Gastroesophageal sphincter (tissue), 4 donors: ENCODE measurements at regions not wholly inside any gene's neighbourhood (a gene's known extent, or its start where the extent isn't known, plus 50 kb on each side); places are given as distances from the start of the nearest gene placed in this dataset.
"Not testable (repeated sequence)": the region's sequence is repeated elsewhere in the genome, so short reads cannot be mapped to it uniquely, and the experiment has no call there.

ENCODE experiments used
- ATAC-seq: fragments of 150-250 bp; one replicate; pipeline ENCODE4 v1.9.1; 2016; ENCODE audit warnings: mild to moderate bottlenecking, moderate library complexity
- H3K27ac ChIP-seq, 4 donors: fragments of 200-600 bp; sonication (generic) in 3 of 4; 1 replicate in 3 of 4; 2 replicates in 1 of 4; pipeline ENCODE4 v1.5.1; 2016 to 2019
- H3K27me3 ChIP-seq: fragments of 200-600 bp; sonication (generic); one replicate; pipeline ENCODE4 v1.5.1; 2019
- H3K36me3 ChIP-seq, 2 donors: fragments of 200-600 bp; sonication (generic); one replicate each; pipeline ENCODE4 v1.5.1; 2019; ENCODE audit warnings: control low read depth in 1 of 2
- H3K4me1 ChIP-seq, 3 donors: fragments of 200-600 bp; sonication (generic); 1 replicate in 2 of 3; 2 replicates in 1 of 3; pipeline ENCODE4 v1.5.1; 2016 to 2019; ENCODE audit warnings: control low read depth in 2 of 3
- H3K4me3 ChIP-seq, 2 donors: fragments of 200-600 bp; sonication (generic); one replicate each; pipeline ENCODE4 v1.5.1; 2019; ENCODE audit warnings: mild to moderate bottlenecking in 1 of 2, moderate library complexity in 1 of 2
- H3K9me3 ChIP-seq, 3 donors: fragments of 200-600 bp; sonication (generic); one replicate each; pipeline ENCODE4 v1.5.1; 2017 to 2019; ENCODE audit warnings: control low read depth in 2 of 3
- CTCF ChIP-seq, 4 experiments: fragments of 200-600 bp in 2 of 4; fragments of 450-650 bp in 2 of 4; sonication (generic) in 1 of 4; IDR thresholded peaks; one replicate each; pipeline ENCODE4 v1.5.1; 2017 to 2019; ENCODE audit warnings: antibody characterized with exemption in 4 of 4, mild to moderate bottlenecking in 2 of 4, moderate library complexity in 2 of 4
- EP300 ChIP-seq: sonication (generic); formaldehyde crosslinking; IDR thresholded peaks from one replicate; pipeline ENCODE4 v1.6.1; 2017; ENCODE audit warnings: antibody characterized with exemption, mild to moderate bottlenecking
- POLR2A ChIP-seq, 2 donors: fragments of 450-650 bp; IDR thresholded peaks; one replicate each; pipeline ENCODE4 v1.6.1; 2017; ENCODE audit warnings: antibody characterized with exemption in 2 of 2, mild to moderate bottlenecking in 2 of 2, moderate library complexity in 1 of 2
- POLR2AphosphoS5 ChIP-seq: sonication (generic); formaldehyde crosslinking; IDR thresholded peaks from one replicate; pipeline ENCODE4 v1.6.1; 2017; ENCODE audit warnings: antibody characterized with exemption
- WGBS, 2 donors: methylation state at CpG; one replicate each; pipeline ENCODE4 v1.1.5; 2018; ENCODE audit warnings: low coverage in 1 of 2; 5-methylcytosine and 5-hydroxymethylcytosine counted together

GRCh38 chr11:37451903-37452302 lies 853.9 kb upstream of the RAG2 start:
- no peaks in the 10 kb centered on the region for H3K27me3 ChIP-seq
- no peak for ATAC-seq
- peaks cover 0 to 12% (median 0%) of the 10 kb centered on the region in 3 donors for H3K4me1 ChIP-seq
- TF ChIP-seq EP300 (no peak), CTCF (IDR thresholded peaks at IDR 0.05) (no peak), POLR2AphosphoS5 (no peak), POLR2A (IDR thresholded peaks at IDR 0.05) (no peak)
- no peaks in the 10 kb centered on the region for H3K9me3 ChIP-seq
- H3K36me3 ChIP-seq: no peaks in the 10 kb centered on the region
- no peak overlapping the region for H3K4me3 ChIP-seq
- no peak overlapping the region for H3K27ac ChIP-seq

- H3K27ac ChIP-seq: no peak overlapping the region
- no peaks in the 10 kb centered on the region for H3K9me3 ChIP-seq
- no peaks in the 10 kb centered on the region for H3K27me3 ChIP-seq
- 53 to 78% methylated on average over 2 of the region's 2 CpGs for WGBS, 2 donors
- no peaks in the 10 kb centered on the region for H3K36me3 ChIP-seq
- no peak overlapping the region for H3K4me3 ChIP-seq
- no peak for TF ChIP-seq EP300
- no peak for TF ChIP-seq POLR2A (IDR thresholded peaks at IDR 0.05)
- TF ChIP-seq CTCF (IDR thresholded peaks at IDR 0.05): no peak
- no peak for TF ChIP-seq POLR2AphosphoS5
- ATAC-seq: no peak
- peaks cover 0 to 12% (median 0%) of the 10 kb centered on the region in 3 donors for H3K4me1 ChIP-seq
These were observed 852.6 kb upstream of the RAG2 start for GRCh38 chr11:37450613-37451012.

- Histone ChIP-seq H3K9me3 (no peaks in the 10 kb centered on the region), H3K4me1 (peaks cover 0 to 12% (median 0%) of the 10 kb centered on the region in 3 donors), H3K4me3 (no peak overlapping the region), H3K27me3 (no peaks in the 10 kb centered on the region), H3K27ac (no peak overlapping the region), H3K36me3 (no peaks in the 10 kb centered on the region)
- peak in 2 of 4 experiments; percentile 18 to 37 for TF ChIP-seq CTCF (IDR thresholded peaks at IDR 0.05)
- TF ChIP-seq POLR2AphosphoS5: no peak
- no peak for TF ChIP-seq EP300
- TF ChIP-seq POLR2A (IDR thresholded peaks at IDR 0.05): no peak
- ATAC-seq: peak; percentile 60
- WGBS, 2 donors: 34 to 37% methylated on average over 3 of the region's 3 CpGs
These were observed 851.1 kb upstream of the RAG2 start for GRCh38 chr11:37449146-37449545.

GRCh38 chr11:37442576-37442975 lies 844.5 kb upstream of the RAG2 start:
- ATAC-seq: no peak
- no peak overlapping the region for H3K27ac ChIP-seq
- no peaks in the 10 kb centered on the region for H3K36me3 ChIP-seq
- no peaks in the 10 kb centered on the region for H3K27me3 ChIP-seq
- no peaks in the 10 kb centered on the region for H3K9me3 ChIP-seq
- WGBS, 2 donors: 80% methylated on average over 1 of the region's 1 CpG; no CpG with 5 or more reads in 1 of the 2 donors
- TF ChIP-seq POLR2A (IDR thresholded peaks at IDR 0.05) (no peak), CTCF (IDR thresholded peaks at IDR 0.05) (no peak), EP300 (no peak), POLR2AphosphoS5 (no peak)
- H3K4me1 ChIP-seq: no peaks in the 10 kb centered on the region
- H3K4me3 ChIP-seq: no peak overlapping the region

GRCh38 chr11:37431633-37432230 lies 833.7 kb upstream of the RAG2 start:
- H3K36me3 ChIP-seq, H3K27me3 ChIP-seq, H3K27ac ChIP-seq, H3K4me1 ChIP-seq, H3K4me3 ChIP-seq, ATAC-seq: not testable (repeated sequence)
- peaks cover 0 to 11% (median 0%) of the 10 kb centered on the region in 3 donors for H3K9me3 ChIP-seq
- WGBS, 2 donors: 88% methylated on average over 4 of the region's 29 CpGs; no CpG with 5 or more reads in 1 of the 2 donors

GRCh38 chr11:37430966-37431632 lies 833.1 kb upstream of the RAG2 start:
- no CpG with 5 or more reads among the region's 26 CpGs for WGBS, 2 donors
- H3K4me3 ChIP-seq, H3K27me3 ChIP-seq, H3K36me3 ChIP-seq, H3K27ac ChIP-seq, ATAC-seq, H3K4me1 ChIP-seq: not testable (repeated sequence)
- peaks cover 0 to 11% (median 0%) of the 10 kb centered on the region in 3 donors for H3K9me3 ChIP-seq
